Endothelial cell (in vitro differentiated cells): ENCODE measurements at regions not wholly inside any gene's neighbourhood (a gene's known extent, or its start where the extent isn't known, plus 50 kb on each side); places are given as distances from the start of the nearest gene placed in this dataset.

ENCODE experiments used
- DNase-seq: peaks from one replicate; pipeline ENCODE4 v3.0.0; 2021; ENCODE audit warnings: low spot score
- H3K27ac Mint-ChIP-seq: one replicate; pipeline ENCODE4 v1.8.0; 2021; ENCODE audit warnings: mixed read lengths, inconsistent platforms; ENCODE audit not compliant: unreplicated experiment
- H3K27me3 Mint-ChIP-seq: one replicate; pipeline ENCODE4 v1.8.0; 2021; ENCODE audit warnings: mild to moderate bottlenecking, moderate library complexity, mixed read lengths, inconsistent platforms; ENCODE audit not compliant: unreplicated experiment
- H3K36me3 Mint-ChIP-seq: one replicate; pipeline ENCODE4 v1.8.0; 2021; ENCODE audit warnings: mild to moderate bottlenecking, low read depth, mixed read lengths, inconsistent platforms; ENCODE audit not compliant: unreplicated experiment
- H3K4me1 Mint-ChIP-seq: one replicate; pipeline ENCODE4 v1.8.0; 2021; ENCODE audit warnings: mild to moderate bottlenecking, mixed read lengths, inconsistent platforms; ENCODE audit not compliant: unreplicated experiment
- H3K4me3 Mint-ChIP-seq: one replicate; pipeline ENCODE4 v1.8.0; 2021; ENCODE audit warnings: mild to moderate bottlenecking, mixed read lengths, inconsistent platforms; ENCODE audit not compliant: unreplicated experiment
- H3K9me3 Mint-ChIP-seq: one replicate; pipeline ENCODE4 v1.8.0; 2021; ENCODE audit warnings: mixed read lengths, inconsistent platforms; ENCODE audit not compliant: unreplicated experiment
- TF ChIP-seq, protein P1 (sequence below): fragments of 200-600 bp; sonication (generic); IDR thresholded peaks from one replicate; pipeline ENCODE4 v1.5.0; 2021; ENCODE audit warnings: antibody characterized with exemption; ENCODE audit not compliant: unreplicated experiment

DNA sequence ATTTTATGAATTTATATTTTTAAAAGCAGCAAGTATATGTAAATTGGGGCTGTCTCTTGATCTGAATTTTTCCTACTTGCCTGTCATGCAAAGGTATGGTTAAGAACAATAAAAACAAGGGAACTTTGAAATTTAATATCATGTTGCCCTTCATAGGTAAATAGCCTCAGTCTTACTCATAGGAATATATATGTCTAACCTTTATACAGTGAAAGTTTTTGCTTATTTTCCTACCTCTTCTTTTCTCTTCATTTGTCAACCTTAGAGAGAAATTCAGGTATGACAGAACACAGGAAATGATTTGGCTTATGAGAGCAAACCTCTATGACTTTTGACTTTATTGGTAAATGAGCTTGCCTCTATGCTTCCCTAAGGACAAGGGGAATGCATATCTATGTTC lies 716.0 kb downstream of the CENPC start:
- TF ChIP-seq, protein P1, sequence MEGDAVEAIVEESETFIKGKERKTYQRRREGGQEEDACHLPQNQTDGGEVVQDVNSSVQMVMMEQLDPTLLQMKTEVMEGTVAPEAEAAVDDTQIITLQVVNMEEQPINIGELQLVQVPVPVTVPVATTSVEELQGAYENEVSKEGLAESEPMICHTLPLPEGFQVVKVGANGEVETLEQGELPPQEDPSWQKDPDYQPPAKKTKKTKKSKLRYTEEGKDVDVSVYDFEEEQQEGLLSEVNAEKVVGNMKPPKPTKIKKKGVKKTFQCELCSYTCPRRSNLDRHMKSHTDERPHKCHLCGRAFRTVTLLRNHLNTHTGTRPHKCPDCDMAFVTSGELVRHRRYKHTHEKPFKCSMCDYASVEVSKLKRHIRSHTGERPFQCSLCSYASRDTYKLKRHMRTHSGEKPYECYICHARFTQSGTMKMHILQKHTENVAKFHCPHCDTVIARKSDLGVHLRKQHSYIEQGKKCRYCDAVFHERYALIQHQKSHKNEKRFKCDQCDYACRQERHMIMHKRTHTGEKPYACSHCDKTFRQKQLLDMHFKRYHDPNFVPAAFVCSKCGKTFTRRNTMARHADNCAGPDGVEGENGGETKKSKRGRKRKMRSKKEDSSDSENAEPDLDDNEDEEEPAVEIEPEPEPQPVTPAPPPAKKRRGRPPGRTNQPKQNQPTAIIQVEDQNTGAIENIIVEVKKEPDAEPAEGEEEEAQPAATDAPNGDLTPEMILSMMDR = no peak
- Mint-ChIP-seq H3K27ac (no peak overlapping the region), H3K9me3 (no peaks in the 10 kb centered on the region), H3K36me3 (no peaks in the 10 kb centered on the region), H3K27me3 (no peaks in the 10 kb centered on the region), H3K4me1 (no peaks in the 10 kb centered on the region), H3K4me3 (no peak overlapping the region)
- no peak for DNase-seq

DNA sequence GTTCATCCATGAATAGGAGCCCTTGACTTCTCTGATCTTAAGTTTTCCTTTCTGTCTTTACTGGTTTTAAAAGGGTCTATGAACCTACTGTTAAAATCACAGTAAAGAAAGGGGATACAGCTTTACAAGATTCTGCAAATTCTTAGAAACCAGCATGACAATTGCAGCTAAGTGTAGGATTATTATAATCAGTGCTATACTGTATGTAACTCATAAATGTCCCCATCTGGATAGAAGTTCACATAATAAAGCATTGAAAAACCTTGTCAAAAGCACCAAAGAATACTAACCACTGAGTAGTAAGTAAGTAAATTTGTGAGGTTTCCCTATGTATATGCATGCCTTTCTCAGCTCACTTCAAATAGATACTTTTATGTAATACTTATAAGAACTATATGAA lies 724.6 kb downstream of the CENPC start:
- TF ChIP-seq, protein P1 = no peak

DNA sequence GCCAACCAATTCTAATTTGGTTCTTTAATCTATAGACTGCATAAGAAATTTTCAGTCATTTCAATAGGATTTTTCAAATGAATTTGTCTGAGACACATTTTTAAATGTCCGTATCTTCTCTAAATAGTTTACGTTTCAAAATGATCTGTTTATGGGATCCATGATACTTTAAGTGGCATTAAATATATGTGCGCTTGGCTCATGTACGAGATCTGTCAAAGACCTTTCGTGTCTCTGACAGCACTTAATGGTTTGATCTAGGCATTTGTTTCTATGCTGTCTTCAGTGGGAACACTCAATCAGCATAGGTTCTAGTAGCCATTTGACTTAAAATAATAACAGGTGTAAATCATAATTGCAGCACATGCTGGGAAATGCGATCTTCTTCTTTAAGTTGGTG lies 731.0 kb downstream of the CENPC start:
- Mint-ChIP-seq H3K36me3 (no peaks in the 10 kb centered on the region), H3K4me1 (peaks cover 12% of the 10 kb centered on the region), H3K27ac (no peak overlapping the region), H3K27me3 (peaks cover 2% of the 10 kb centered on the region), H3K4me3 (no peak overlapping the region), H3K9me3 (no peaks in the 10 kb centered on the region)
- DNase-seq = no peak
- TF ChIP-seq, protein P1 = no peak

More for the DNA sequence above, 724.6 kb downstream of the CENPC start:
- Mint-ChIP-seq H3K27ac (no peak overlapping the region), H3K27me3 (no peaks in the 10 kb centered on the region), H3K36me3 (no peaks in the 10 kb centered on the region), H3K4me1 (peaks cover 4% of the 10 kb centered on the region), H3K4me3 (no peak overlapping the region), H3K9me3 (no peaks in the 10 kb centered on the region)
- DNase-seq = no peak

DNA sequence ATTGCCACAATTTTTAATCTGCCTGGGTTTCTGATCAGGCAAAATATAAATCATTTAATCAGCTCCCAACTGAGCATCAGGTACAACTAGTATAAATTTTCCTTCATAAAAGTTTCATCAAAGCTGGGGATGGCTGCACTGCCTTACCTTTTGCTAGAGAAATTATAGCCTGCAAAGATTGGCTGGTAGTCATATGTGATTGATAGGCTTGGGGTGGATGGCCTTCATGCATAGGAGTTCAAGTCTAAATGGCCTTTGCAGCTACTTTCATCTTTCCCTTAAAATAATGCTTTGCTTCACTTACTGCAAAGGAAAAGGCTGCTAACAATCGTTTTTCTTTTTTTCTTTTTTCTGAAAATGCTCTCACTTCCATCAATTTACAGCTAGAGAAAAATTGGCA lies 739.7 kb downstream of the CENPC start:
- TF ChIP-seq, protein P1 = no peak
- no peak for DNase-seq
- Mint-ChIP-seq H3K36me3 (no peaks in the 10 kb centered on the region), H3K4me3 (no peak overlapping the region), H3K27ac (no peak overlapping the region), H3K27me3 (no peaks in the 10 kb centered on the region), H3K9me3 (no peaks in the 10 kb centered on the region), H3K4me1 (no peaks in the 10 kb centered on the region)

DNA sequence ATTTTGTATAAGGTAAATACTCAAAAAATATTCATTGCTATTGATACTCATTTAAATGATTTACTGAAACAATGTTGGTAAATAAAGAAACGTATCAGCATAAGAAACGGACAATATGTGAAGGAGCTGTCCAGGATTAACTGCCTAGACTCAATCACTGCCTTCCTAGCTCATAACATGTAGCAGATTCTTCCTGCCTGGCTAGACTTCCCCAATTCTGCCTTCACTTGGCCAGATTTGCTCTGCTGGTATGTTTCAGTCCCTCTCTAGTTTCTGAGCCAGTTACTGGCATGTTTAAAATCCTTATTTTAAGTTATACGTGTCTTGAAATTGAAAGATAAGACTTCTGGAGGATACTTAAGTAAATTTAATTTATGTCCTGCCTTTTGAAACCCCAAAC lies 740.3 kb downstream of the CENPC start:
- H3K27me3 Mint-ChIP-seq = no peaks in the 10 kb centered on the region
- H3K27ac Mint-ChIP-seq = no peak overlapping the region
- H3K9me3 Mint-ChIP-seq = no peaks in the 10 kb centered on the region
- no peak for DNase-seq
- TF ChIP-seq, protein P1 = no peak
- no peak overlapping the region for H3K4me3 Mint-ChIP-seq
- H3K36me3 Mint-ChIP-seq = no peaks in the 10 kb centered on the region
- no peaks in the 10 kb centered on the region for H3K4me1 Mint-ChIP-seq
